GM21786 (cell line): ENCODE measurements at regions not wholly inside any gene's neighbourhood (a gene's known extent, or its start where the extent isn't known, plus 50 kb on each side); places are given as distances from the start of the nearest gene placed in this dataset.

Experiments
- ATAC-seq: cut with Tn5 transposase; IDR thresholded peaks from one replicate; pipeline ENCODE4 v1.9.1; 2021; ENCODE audit not compliant: unreplicated experiment

DNA sequence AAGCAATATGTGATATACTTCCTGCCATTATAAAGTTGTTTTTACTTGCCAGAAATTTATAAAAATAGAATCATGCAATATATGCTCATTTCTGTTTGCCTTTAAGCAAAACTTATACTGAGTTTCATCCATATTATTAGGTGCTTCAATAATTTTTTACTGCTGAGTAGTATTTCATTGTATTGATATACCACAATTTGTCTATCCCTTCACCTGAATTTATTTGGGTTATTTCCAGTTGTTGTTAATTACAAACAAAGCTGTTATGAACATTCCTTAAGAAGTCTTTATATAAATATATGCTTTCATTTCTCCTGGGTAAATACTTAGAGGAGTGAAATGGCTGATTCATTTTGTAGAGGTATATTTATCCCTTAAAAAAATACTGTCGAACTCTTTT is 864.1 kb downstream of the HACE1 start:
- ATAC-seq: no peak

DNA sequence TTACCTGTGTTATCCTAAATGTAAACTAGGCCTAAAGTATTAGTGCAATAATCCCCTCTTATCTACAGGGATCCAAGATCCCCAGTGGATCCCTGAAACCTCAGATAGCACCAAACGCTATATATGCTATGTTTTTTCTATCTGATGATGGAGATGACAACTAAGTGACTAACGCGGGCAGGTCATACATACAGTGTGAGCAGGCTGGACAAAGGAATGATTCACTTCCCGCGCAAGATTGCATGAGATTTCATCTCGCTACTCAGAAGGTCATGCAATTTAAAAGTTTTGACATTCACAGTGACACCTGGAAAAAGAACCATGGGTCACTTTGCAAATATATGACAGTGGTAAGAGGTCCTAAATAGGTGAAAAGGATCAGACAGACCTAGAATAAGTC is 875.9 kb downstream of the HACE1 start:
- ATAC-seq: no peak

DNA sequence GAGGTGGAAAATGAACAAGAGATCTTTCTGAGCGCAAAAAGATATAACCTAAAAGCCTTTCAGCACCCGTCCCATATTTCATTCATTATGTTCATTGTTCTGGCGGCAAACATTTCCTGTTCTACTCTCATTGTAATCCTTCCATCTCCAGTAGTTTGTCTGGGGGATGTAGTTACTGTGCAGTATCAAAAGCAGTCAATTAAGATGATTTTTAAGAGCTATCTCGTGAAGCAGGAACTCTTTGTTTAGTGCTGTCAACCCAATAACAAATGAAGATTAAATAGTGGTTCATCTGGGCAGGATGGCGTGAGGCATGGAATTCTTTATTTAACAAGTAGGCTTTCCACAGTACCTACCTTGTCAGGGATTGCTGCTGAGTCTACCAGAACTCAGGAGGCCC is 876.7 kb downstream of the HACE1 start:
- ATAC-seq: no peak

DNA sequence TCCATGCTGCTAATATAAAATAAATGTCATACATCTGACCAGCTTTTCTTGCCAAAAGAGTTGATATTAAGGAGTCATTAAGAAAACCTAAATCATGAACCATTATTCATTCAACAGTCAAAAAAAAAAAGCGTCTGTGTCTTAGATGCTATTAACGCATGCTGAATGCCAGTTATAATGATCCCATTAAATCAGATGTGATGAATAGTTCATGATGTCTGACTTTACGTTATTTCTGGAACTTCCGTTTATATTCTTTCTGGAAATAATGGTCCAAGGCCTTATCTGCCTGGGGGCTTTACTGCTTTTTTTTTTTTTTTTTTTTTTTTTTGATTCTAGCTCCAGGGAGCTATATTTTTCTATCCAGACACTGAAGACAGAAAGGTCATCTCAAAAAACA is 877.1 kb downstream of the HACE1 start:
- ATAC-seq: no peak

DNA sequence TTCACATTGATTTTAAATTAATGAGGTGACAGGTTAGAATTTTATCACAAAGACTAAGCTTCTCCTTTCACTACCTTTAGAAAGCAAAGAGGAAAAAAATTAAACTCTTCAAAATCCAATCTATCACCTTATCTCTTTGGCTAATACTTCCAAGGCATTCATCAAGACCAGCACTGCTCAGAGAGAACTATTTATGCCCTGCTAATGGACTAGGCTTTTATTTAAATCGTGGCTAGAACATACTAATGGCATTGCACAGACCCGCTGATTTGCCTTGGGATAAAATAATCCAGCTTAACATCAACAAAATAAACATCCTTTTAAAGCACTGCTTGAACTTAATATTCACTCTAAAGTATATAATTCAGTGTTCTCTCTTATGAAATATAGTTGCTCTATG is 880.4 kb downstream of the HACE1 start:
- ATAC-seq: no peak

DNA sequence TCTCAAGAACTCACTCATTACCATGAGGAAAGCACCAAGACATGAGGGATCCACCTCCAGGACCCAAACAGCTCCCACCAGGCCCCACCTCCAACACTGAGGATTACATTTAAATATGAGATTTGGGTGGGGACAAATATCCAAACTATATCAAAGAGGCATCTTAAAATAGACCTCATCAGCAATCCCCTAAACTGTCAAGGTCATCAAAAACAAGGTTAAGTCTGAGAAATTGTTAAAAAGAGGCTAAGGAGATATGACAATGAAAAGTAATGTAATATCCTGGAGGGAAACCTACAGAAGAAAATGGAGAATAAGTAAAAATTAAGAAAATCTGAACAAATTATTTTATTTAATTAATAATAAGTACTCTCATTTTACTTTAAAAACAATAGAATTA is 922.3 kb downstream of the HACE1 start:
- no peak for ATAC-seq

DNA sequence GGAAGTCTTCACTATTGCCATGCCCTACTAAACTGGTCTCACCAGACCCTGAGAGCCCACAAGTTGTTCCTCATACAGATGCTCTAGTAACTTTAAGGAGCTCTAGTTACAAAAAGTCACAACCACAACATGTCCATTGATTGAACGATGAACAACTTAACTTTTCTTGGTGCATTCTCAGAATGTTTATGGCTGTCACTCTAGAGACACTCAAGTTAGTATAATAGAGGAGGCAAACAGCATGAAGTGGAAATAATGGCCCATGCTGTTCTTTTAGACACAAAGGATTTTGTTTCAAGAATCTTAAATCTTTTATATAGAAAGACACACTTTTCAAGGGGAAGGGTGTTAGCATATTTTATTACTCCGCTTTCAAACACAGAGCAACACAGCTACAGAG is 934.4 kb downstream of the HACE1 start:
- ATAC-seq: no peak

DNA sequence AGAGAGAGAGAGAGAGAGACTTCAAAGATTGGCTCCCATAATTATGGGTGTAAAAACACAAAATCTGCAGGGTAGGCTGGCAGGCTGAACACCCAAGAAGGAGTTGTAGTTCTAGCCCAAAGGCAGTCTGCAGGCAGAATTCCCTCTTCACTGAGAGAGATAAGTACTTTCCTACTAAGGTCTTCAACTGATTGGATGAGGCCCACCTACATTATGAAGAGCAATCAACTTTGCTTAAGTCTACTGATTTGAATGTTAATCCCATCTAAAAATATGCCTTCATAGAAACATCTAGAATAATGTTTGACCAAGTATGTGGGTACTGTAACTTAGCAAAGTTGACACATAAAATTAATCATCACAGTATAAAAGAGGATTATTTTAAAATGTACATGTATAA is 949.7 kb downstream of the HACE1 start:
- ATAC-seq: no peak

DNA sequence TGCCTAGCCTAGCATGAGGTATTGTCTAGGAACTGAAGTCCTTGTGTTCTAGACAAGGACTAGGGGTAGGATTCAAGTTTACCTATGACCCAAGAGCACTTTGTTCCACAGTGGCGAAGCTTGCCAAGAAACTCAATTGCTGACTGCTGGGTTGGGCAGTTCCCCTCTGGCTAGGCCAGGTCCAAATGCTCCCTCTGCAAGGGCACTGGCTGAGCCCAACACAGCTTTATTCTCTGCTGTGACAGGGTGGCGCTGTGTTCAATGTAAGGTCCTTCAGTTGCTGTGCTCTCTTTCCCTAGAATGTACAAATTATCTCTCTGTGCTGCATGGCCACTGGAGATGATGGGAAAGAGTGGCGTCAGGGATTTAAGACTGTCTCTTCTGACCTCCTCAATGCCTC is 950.8 kb downstream of the HACE1 start:
- ATAC-seq: no peak

DNA sequence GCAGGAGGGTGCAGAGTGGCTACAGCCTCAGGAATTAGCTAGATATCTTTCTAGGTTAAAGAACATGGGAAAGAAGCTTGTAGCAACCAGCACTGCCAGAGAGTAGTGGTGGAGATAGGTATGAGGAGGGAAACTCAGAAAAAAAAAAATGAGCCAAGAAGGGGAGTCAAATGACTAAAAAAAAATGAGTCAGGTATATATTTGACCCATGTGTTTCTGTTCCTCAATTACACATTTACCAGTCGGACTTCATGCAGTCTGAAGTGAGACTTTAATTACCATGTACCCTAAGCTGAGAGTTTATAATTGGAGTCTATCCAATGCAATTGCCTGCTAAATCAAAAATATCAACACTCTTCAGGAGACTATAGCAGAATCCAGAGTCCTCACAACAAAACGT is 964.6 kb downstream of the HACE1 start:
- peak; percentile 41 for ATAC-seq

DNA sequence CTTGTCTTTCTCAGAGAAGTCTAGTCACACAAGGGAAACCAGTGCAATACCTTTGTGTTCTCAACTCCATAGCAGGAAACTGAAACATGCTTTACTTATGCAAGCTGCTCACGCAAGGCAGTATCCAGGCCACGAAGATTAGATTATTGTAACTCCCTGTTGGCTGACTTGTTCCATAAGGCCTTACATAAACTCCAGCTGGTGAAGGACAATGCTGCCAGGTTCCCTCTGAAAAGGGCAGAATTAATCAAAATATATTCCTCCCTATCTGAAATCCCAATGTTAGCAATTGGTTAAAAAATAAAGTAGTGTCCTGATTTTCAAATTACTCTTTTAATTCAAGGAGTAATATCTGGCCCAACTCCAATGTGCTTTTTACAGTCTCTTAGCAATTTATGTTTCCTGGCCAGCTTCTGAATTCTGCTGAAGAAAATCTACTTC is 966.6 kb downstream of the HACE1 start:
- ATAC-seq: no peak

DNA sequence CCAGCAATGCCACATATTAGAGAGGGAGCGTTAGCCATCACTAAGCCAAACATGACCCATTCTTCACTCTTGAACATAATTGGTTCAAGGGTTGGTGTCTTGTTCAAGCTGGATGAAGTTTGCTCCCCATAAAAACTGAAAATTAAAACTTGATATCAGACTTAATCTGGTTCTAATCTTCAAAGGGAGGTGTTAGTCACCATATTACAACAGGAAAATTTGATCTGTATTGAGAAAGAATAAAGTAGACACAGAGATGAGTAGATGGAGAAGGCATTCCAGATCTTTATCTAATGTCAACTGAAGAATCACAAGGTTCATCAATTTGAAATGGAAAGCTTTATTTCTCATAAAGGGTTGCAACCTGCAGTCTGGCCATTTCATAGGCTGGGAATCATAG is 972.8 kb downstream of the HACE1 start:
- no peak for ATAC-seq

DNA sequence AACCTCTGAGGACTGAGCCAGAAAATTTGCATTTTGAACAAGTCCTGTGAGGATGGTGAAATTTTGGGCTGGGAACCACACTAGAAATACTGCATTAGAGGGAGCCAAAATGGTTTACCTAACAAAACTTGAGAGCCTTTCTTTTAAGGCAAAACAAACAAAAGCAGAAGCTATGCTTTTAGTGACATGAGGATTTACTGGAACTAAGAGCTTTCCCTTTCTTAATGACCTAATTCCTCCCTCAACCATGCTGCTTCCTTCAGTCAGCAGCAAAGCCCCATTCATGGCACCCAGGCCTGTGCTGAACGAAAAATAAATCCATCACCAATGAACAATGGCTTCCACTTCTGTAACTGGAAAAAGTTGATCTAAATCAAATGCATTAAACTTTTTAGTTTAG is 974.3 kb downstream of the HACE1 start:
- no peak for ATAC-seq

DNA sequence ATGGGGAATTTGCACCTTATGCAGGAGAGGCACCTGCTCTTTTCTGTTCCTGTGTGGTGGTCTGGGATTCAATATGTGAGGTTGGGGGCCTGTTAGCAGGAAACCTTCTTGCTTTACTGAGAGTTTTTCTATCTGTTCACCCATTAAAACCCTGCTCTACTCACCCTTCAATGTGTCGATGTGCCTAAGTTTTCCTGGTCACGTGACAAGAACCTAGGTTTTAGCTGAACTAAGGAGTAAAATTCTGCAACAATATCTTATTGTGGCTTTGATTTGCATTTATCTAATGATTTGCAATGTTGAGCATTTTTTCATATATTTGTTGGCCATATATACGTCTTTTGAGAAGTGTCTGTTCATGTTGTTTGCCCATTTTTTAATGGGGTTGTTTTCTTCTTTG is 979.9 kb downstream of the HACE1 start:
- ATAC-seq: no peak

DNA sequence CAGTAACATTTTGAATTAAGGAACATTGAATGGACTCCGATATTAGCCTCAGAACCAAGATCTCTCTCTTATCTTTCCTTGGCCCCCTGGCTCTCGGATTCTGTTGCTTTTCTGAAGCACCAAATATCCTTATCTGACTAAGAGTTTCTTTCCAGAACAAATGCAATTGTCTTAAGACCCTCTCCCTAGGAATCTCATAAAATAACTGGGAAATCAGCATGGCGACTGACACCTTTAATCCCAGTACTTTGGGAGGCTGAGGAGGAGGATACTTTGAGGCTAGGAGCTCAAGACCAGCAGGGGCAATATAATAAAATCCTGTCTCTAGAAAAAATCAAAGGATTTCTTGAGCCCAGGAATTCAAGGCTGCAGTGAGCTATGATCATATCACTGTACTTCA is 984.5 kb downstream of the HACE1 start:
- no peak for ATAC-seq

DNA sequence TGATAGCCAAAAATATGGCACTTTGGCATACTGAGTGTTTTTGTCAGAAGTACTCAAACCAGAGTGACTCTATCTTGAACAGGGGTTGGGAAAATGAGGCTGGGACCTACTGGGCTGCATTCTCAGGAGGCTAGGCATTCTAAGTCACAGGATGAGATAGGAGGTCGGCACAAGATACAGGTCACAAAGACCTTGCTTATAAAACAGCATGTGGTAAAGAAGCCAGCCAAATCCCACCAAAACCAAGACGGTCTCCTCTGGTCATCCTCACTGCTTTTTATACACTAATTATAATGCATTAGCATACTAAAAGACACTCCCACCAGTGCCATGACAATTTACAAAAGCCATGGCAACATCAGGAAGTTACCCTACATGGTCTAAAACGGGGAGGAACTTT is 985.1 kb downstream of the HACE1 start:
- no peak for ATAC-seq

DNA sequence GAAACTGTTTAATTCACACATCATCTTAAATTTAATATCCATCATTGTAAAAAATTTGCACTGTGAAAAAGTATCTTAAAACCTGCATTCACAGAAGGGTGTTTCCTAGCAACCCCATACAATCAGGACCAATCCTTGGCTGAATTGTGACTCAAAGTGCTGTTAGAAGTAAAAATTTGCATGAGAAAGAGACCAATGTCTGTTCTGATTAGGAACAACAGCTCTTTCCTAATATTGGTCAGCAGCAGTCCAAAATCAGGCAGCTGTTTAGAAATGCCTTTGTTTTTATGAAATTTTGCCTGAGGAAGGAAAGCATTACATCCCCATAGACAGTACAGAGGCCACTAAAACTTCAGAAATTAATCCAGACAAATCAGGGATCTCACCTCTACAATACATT is 987.0 kb downstream of the HACE1 start:
- ATAC-seq: no peak

DNA sequence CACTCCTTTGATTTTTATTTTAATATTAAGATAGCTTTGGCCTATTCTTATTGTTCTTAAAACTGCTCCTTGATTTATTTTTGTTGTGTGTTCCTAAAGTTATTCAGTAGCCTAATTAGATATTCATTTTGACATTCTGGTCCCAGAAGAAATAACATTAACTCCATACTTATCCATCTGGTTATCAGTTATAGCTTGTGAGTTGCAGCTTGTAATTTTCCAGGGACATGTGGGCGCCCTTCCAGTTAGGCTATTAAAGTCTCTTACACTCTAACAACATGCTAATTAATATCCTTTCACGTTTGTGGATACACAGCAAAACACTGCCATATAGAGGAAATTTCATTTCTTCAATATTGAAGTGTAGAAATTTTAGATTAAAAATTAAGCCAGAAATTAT is 987.5 kb downstream of the HACE1 start:
- ATAC-seq: no peak

DNA sequence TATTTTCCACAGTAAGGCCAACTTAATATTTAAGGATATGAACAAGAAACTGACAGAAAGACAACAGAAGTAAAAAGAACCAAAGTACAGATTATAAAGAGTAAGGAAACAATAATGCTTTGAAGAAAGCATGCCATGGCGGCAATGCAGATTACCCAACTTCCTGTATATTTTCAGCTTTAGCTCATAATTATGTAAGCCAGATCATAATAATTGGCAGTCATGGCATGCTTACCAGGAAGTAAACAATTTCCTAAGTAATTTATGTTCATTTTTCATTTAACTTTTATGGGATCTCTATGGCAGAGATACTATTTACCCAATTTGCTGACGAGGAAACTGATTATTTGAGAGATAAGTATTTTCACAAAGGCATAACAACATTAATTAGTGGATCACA is 988.7 kb downstream of the HACE1 start:
- no peak for ATAC-seq

DNA sequence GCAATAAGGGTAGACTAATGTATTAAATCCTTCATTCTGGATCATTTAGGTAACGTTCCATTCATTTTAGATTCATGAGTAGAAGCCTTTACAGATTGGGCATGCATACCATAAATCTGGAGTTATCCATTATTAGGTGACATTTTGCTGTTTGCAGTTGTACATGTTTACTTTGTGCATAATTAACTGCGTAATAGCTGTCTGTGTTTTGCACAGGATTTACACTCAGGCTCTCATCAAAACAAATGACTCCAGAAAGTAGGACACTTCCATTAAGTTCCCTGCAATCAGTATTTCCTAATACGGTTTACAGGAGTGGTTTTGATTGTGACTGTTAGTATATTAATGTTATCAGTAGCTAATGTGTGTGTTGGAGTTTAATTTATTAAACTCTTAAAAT is 997.4 kb downstream of the HACE1 start:
- ATAC-seq: no peak

DNA sequence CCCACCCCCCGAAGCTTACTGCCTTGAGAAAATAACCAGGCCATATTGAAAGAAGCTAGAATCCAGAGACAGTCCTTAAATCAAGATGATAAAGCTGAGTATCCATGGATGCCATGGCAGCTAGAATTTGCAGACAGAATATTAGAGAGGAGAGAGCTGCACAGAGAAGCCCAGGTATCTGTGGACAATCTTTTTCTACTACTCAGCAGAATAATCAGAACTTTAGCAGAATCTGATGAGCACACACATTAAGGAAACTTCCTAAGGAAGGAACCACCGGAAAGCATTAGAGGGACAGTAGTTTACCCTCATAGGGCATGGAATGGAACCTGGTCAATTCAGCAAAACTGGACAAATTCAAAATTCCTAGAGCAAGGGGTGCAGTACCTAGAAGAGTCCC is 1001.7 kb downstream of the HACE1 start:
- ATAC-seq: no peak

DNA sequence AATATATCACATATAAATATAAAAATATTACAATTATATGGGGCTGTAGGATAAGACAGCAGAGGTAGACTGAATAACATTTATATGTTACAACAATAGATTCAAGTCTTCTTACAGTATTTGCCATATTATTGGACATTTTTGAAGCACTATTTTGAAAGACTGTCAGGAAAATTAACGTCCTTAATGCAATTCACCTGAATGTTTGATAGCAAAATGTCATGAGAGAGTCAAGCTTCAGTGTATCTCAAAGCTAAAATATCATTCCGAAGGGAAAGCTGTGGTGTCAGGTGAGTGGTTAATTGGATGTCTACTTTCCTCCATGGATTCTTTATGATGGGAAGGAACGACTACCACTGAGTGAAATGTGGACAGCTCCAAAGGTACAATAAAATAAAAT is 1004.0 kb downstream of the HACE1 start:
- ATAC-seq: no peak

DNA sequence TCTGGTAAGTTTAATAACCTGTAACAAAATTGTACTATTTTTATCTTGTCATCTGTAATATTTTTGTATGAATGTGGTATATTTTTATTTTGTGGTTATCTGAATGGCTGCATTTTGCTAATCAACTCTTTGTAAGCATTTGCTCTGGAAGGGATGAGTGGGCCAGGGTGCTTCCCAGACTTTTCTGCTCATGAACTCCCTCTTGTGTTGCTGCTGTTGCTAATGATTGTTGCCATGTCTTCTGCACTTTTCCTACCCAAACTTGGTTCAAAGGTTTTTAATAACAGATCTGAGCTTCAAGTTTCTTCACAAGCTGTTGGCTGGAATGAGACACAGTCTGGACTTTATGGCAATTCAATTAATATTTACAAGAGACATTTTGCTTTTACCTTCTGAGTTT is 1005.7 kb downstream of the HACE1 start:
- no peak for ATAC-seq

DNA sequence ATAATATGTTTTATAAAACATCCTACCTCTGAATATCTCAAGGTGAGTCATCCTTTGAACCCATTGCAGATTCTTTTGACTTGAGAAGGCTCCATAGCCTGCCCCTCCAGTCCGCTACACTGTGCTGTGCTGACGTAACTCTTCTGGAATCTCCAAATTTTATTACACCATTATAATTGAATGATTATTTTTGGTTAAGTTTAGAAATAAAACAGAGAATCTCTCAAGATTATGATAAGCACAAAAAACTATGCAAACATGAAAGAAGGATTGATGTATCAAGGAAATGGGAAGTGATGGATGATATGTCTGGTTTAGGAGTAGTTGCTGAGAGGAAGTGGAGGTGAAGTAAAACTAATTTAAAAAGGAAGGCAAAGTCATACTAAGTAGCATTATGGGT is 1021.3 kb downstream of the HACE1 start:
- ATAC-seq: no peak
